Mammary epithelial cell (primary cell): ENCODE measurements at regions not wholly inside any gene's neighbourhood (a gene's known extent, or its start where the extent isn't known, plus 50 kb on each side); places are given as distances from the start of the nearest gene placed in this dataset.

Experiments used
- EZH2 ChIP-seq: IDR thresholded peaks from 2 replicates; pipeline ENCODE4 v1.6.1; 2012; ENCODE audit warnings: low read length, inconsistent platforms, borderline replicate concordance
- TF ChIP-seq, protein P1 (sequence below), 2 donors: IDR thresholded peaks in 1 of 2; conservative IDR thresholded peaks in 1 of 2; 2 replicates each; pipeline ENCODE4 v1.5.1; 2011 to 2012; ENCODE audit warnings: inconsistent platforms in 2 of 2, low read length in 2 of 2, mild to moderate bottlenecking in 2 of 2, control low read depth in 1 of 2, low read depth in 1 of 2; ENCODE audit not compliant: insufficient read depth in 1 of 2; ENCODE audit errors: extremely low read depth in 1 of 2

DNA sequence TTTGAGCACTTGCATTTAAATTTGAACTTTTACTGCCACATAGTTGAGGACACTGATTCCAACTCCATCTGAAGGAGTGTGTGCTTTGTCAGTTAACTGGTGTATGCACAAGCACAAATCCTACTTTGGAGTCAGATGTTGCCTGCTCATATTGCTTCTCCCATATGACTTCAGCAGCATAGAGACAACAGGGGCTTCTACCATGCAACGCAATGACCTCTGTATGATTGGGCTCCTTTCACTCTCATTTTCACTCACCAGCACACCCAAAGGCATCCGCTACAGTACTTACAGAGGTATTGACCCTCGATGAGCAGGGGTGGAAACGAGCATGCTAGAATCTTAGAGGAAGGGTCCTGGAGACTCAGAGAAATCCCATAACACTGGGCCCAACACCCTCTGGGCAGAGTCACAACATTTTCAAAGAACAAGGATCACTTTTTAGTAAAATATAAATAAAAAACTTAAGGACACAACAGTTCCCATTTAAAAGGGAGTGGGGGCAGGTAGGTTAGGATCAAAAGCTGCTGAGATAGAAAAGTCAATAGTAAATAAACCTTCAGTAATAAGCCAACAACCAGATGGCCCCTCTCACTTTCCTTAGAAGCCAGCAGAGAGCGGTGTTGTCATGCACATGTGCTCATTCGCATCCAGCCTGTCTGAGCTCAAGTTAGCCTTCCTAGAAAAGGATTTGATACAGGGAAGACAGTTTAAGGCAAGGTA, 203.8 kb downstream of the SNCAIP start:
- TF ChIP-seq, protein P1, sequence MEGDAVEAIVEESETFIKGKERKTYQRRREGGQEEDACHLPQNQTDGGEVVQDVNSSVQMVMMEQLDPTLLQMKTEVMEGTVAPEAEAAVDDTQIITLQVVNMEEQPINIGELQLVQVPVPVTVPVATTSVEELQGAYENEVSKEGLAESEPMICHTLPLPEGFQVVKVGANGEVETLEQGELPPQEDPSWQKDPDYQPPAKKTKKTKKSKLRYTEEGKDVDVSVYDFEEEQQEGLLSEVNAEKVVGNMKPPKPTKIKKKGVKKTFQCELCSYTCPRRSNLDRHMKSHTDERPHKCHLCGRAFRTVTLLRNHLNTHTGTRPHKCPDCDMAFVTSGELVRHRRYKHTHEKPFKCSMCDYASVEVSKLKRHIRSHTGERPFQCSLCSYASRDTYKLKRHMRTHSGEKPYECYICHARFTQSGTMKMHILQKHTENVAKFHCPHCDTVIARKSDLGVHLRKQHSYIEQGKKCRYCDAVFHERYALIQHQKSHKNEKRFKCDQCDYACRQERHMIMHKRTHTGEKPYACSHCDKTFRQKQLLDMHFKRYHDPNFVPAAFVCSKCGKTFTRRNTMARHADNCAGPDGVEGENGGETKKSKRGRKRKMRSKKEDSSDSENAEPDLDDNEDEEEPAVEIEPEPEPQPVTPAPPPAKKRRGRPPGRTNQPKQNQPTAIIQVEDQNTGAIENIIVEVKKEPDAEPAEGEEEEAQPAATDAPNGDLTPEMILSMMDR (conservative IDR thresholded peaks at IDR 0.05 in 1 of 2, IDR thresholded peaks at IDR 0.05 in 1 of 2; ENCODE audit: extremely low read depth in 1 of 2, insufficient read depth in 1 of 2, low read depth in 1 of 2, low read length in 2 of 2): peak; percentile 61 to 74
- TF ChIP-seq EZH2: no peak
